A549 (cell line): ENCODE measurements at regions not wholly inside any gene's neighbourhood (a gene's known extent, or its start where the extent isn't known, plus 50 kb on each side); places are given as distances from the start of the nearest gene placed in this dataset.

Experiments used
- CBX2 ChIP-seq: fragments of 200-600 bp; sonication (generic); IDR thresholded peaks from 2 replicates; pipeline ENCODE4 v1.6.1; 2016; ENCODE audit warnings: low read depth, mild to moderate bottlenecking, borderline replicate concordance
- CBX8 ChIP-seq: fragments of 200-600 bp; sonication (generic); IDR thresholded peaks from 2 replicates; pipeline ENCODE4 v1.6.1; 2016
- CHD2 ChIP-seq: fragments of 150-350 bp; IDR thresholded peaks from 2 replicates; pipeline ENCODE4 v1.6.1; 2014; ENCODE audit warnings: low read length; ENCODE audit not compliant: partially characterized antibody
- CTCF ChIP-seq: fragments of >200 bp; sonication (Bioruptor Twin); formaldehyde crosslinking; IDR thresholded peaks from 3 replicates; pipeline ENCODE4 v1.5.1; 2016
- FOSL2 ChIP-seq, 2 experiments: fragments of 450-650 bp in 1 of 2; fragments of >200 bp in 1 of 2; sonication (Bioruptor Twin) in 1 of 2; formaldehyde crosslinking; IDR thresholded peaks; 2 replicates each; pipeline versions ENCODE4 v1.5.0 to v1.6.1; 2016 to 2020; ENCODE audit warnings: mild to moderate bottlenecking in 1 of 2, moderate library complexity in 1 of 2
- MAX ChIP-seq: IDR thresholded peaks from 2 replicates; pipeline ENCODE4 v1.6.1; 2012
- POLR2A ChIP-seq: IDR thresholded peaks from 2 replicates; pipeline ENCODE4 v1.6.1; 2012; ENCODE audit warnings: mild to moderate bottlenecking, low read length
- SREBF2 ChIP-seq: fragments of 450-650 bp; IDR thresholded peaks from 2 replicates; pipeline ENCODE4 v1.6.1; 2014; ENCODE audit warnings: mild to moderate bottlenecking, moderate library complexity
- ZFP36 ChIP-seq: fragments of 450-650 bp; IDR thresholded peaks from 2 replicates; pipeline ENCODE4 v1.6.1; 2014; ENCODE audit warnings: borderline replicate concordance; ENCODE audit not compliant: partially characterized antibody
- TF ChIP-seq, protein P1 (sequence below): fragments of 200-600 bp; sonication (generic); IDR thresholded peaks from 2 replicates; pipeline ENCODE4 v1.6.1; 2016; ENCODE audit warnings: antibody characterized with exemption, mild to moderate bottlenecking, moderate library complexity

DNA sequence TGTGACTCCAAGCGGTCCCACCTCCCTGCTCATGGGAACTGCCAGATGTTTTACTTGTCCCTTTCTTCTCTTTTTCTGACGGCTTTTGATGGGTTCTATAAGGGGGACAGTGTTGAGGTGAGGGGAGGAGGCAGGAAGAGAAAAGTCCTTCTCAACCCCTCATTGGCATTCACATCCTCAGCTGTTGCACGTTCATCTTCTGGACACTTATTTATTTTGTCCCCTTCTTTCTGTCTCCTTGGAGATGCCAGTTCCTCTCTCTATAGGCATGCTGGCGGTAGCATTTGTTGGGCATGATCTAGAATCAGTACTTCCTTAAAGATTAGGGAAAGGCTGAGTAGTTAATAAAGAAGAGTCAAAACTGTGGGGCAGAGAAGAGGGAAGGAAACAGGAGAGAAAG, 99.0 kb upstream of the KLHL14 start:
- TF ChIP-seq CTCF (no peak), CBX2 (no peak), POLR2A (no peak), MAX (no peak), SREBF2 (no peak), CBX8 (no peak), CHD2 (no peak), FOSL2 (IDR thresholded peaks at IDR 0.05) (no peak), FOSL2 (CRISPR knock-in tag; IDR thresholded peaks at IDR 0.05) (no peak), ZFP36 (no peak)
- TF ChIP-seq, protein P1, sequence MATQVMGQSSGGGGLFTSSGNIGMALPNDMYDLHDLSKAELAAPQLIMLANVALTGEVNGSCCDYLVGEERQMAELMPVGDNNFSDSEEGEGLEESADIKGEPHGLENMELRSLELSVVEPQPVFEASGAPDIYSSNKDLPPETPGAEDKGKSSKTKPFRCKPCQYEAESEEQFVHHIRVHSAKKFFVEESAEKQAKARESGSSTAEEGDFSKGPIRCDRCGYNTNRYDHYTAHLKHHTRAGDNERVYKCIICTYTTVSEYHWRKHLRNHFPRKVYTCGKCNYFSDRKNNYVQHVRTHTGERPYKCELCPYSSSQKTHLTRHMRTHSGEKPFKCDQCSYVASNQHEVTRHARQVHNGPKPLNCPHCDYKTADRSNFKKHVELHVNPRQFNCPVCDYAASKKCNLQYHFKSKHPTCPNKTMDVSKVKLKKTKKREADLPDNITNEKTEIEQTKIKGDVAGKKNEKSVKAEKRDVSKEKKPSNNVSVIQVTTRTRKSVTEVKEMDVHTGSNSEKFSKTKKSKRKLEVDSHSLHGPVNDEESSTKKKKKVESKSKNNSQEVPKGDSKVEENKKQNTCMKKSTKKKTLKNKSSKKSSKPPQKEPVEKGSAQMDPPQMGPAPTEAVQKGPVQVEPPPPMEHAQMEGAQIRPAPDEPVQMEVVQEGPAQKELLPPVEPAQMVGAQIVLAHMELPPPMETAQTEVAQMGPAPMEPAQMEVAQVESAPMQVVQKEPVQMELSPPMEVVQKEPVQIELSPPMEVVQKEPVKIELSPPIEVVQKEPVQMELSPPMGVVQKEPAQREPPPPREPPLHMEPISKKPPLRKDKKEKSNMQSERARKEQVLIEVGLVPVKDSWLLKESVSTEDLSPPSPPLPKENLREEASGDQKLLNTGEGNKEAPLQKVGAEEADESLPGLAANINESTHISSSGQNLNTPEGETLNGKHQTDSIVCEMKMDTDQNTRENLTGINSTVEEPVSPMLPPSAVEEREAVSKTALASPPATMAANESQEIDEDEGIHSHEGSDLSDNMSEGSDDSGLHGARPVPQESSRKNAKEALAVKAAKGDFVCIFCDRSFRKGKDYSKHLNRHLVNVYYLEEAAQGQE = no peak
